ENCODE measurements at regions not wholly inside any gene's neighbourhood (a gene's known extent, or its start where the extent isn't known, plus 50 kb on each side); places are given as distances from the start of the nearest gene placed in this dataset.
"Not testable (repeated sequence)": the region's sequence is repeated elsewhere in the genome, so short reads cannot be mapped to it uniquely, and the experiment has no call there.

DNA sequence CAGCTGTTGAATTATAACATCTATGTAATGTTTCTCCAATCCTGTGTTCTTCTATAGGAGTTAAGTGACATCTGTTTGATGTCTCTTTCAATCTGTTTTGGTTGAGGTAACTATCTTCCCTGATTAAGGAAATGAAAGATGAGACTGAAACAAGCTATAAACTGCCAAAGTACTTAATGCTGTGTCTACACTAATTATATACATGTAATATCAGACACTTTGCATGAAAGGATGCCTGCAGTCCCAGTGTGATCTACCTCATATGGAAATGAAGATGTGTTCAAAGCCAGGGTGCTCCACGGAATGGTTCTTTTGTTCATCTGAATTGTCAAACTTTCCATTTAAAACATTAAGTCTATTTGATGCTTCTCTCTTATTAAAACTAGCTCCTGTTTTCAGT, 958.3 kb downstream of the GALC start:
- DNase-seq = no peak

DNA sequence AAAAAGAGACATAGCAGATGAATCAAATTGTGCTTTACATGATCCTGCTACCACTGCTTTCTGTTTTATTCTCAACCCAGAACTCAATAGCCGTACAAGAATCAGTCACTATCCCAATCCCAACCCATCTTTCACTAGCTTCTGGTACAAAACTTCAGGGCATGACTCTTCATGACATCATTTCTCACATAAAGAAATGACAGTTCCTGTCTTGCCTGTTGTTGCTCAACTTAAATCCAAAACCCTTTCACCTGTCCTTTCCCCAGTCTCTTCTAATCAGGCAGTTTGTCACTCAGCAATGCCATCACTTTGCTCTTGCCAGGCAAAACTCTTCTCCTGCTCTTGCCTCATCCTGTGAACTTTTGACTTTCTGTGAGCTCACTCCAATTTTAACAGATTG, 962.8 kb downstream of the GALC start:
- DNase-seq = no peak

DNA sequence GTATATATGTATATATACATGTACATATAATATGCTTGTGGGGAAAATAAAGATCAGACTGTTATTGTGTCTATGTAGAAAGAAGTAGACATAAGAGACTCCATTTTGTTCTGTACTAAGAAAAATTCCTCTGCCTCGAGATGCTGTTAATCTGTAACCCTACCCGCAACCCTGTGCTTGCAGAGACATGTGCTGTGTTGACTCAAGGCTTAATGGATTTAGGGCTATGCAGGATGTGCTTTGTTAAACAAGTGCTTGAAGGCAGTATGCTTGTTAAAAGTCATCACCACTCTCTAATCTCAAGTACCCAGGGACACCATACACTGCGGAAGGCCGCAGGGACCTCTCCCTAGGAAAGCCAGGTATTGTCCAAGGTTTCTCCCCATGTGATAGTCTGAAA, 972.9 kb downstream of the GALC start:
- not testable (repeated sequence) for DNase-seq

DNA sequence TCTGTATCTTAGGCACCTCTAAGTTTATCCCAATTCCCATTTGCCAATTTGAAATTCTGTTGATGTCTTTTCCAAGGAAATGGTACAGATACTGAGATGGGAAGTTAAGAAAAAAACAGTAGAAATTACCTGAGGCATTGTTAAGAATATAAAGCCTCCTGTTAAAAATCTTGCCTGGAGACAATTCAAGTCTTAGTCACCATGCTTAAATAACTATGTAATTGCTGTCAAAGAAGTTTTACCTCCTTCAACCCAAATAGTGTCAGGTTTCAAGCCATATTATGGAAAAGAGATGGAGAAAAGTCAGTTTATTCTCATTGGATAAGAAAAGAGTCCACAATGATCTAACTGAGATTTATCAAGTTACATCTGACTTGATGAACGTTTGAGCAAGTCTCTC, 974.7 kb downstream of the GALC start:
- DNase-seq = no peak

DNA sequence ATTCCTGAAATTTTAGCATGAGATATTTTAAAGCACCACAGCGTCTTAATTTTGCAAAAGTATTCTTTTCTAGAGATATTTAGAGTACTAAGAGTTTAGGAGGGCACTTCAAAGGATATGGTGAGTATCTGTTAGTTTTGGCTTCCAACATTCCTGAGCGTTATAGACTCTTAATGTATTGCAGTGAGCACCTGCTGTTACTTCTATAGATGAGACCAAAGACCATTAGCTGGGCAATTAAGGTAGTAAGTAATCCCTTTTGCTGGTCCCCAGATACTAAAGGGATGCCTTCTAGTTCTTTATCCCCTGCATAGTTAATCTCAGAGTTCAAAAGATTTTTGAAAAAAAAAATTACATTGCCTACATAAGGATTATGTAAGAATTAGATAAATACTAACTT, 975.6 kb downstream of the GALC start:
- no peak for DNase-seq

DNA sequence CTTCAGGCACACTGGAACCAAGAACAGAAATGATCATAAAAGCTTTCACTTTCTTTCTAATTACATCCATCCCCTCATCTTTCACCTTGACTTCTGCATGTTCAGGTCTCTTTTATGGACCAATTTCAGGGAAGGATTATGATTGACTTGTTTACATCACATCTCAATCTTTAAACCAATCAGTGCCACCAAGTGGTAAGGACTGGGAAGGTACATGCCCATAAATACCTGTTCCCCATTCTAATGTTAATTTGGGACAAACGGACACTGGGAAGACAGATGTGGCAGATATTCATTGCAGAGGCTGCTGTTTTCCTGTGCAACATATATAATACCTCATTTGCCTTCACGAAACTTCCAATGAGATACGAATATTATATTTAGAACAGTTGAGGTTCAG, 978.1 kb downstream of the GALC start:
- DNase-seq = no peak

DNA sequence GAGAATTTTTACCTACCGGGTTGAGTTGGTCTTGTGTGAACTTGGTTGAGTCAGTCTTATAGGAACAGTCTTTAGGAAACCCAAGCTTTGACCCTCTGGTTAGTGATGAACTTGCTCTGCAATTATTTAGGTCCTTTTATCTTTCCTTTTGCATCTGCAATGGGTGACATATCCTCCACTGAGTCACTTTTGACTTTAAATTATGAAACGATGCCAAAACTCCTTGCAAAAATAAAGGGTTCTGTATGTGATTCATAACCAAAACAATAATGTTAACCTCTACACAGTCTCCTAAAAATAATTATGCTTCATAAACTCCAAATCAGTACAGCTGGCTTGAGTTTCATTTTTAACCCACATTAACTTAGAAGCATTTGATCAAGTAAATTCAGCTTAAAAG, 979.4 kb downstream of the GALC start:
- DNase-seq = no peak

DNA sequence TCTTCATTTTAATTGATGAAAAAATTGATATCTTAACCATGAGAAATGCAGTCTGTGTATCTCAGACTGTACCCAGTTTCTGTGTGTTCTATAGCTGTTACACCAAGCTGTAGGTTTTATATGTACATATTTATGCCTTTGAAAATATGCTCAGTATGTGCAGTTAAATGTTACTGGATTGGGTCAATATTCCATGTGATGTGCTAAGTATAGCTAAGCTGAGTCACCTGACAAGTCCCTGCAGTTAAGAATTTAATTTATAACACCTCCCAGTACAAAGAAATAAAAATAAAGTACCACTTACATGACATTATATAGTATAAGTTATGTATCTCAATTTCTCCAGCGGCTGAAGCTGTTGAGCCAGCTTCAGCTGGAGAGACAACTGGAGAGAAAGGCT, 984.0 kb downstream of the GALC start:
- no peak for DNase-seq

DNA sequence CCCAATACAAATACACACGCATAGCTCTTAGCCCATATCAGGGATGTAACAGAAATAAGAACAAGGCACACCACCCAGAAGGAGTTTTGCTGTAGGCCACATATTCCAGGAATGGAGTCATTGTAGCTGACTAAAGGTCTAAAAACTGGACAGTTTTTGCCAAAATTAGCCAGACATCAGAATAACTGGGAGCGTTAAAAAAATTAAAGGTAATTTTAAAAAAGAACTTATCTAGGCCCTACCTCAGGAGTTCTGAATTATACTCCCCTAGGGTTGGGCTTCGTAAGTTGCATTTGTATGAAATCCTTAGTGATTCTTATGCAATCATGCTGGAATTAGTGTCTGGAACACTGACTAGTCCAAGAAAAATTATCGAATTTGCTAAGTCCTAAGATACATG, 987.7 kb downstream of the GALC start:
- DNase-seq = no peak

DNA sequence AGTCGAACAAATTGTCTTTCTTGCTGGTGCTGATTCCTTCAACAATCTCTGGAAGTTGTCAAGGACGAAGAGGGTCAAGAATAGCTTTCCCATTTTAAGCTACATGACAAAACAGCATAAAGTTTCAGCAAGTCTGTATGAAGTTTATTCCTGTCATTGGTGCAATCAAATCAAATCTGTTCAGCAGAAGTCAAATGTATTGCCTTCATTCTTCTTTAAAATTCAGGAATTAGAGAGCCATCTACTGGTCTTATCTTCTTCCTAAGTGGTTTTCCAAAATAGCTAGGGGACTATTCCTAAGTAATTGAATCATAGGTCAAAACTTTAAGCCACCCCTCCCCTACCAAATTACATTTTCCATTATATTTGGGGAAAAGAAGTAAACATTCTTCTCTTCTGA, 990.2 kb downstream of the GALC start:
- DNase-seq = peak; percentile 31

DNA sequence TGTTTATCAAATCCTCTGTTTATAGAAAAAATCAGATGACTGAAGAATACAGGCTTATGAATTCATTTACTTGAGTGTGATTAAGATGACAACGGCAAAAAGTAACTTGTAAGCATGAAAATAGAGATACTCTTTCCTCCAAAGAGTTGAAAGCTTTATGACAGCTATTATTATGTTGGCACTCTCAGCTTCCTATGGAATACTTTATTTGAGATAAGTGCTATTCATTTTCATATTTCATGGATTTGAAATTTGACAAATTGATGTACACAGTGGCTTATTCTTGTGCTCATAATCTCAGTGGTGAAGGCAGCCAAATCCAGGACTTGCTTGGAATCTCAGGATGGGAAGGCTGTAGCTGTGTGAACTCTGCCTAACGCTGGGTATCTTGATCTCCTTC, 991.6 kb downstream of the GALC start:
- no peak for DNase-seq

DNA sequence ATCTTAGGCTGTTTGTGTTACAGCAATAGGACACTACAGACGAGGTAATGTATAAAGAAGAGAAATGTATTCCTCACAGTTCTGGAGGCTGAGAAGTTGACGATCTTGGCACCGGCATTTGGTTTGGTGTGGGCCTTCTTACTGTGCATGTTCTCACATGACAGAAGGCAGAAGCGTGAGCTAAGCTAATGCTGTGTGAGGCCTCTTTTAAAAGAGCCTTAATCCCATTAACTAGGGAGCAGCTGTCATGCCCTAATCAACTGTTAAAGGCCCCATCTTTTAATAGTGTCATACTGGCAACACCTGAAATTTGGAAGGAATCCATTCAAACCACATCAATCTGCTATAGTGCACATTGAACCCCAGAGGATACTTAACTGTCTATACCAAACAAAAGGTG, 992.9 kb downstream of the GALC start:
- peak; percentile 20 for DNase-seq

DNA sequence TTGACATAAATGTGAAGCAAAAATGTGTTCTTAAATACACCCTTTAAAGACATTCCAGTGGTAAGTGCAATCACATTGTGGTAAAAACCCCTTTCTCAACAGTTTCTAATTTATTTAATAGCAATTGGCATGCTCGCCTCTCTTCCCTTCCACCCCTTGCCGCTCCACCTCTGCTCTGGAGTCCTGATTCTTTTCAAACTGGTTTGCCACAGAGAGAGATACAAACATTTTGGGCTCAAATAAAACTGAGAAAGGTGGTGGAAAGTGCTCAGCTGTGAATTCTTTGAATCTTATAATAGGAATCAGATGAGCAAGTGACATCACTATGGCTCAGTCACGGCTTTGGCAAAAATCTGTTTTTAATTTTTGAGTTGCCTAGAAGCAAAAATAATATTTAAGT, 993.9 kb downstream of the GALC start:
- peak; percentile 51 for DNase-seq

DNA sequence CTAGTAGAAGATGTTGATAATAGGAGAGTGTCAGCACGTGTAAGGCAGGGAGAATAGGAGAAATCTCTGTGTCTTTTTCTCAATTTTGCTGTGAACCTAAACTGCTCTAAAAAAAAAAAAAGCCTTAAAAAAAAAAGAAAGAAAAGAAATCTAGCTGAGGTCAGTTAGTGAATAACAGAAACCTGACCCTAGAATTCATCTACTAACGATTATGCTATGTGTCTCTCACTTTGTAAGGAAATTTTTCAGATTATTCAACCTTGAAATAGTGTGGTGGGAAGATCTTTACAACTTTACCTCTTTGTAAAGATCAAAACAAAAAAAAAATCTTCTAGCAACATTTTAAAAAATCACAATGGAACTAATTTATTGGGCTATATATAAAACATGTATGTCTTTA, 995.7 kb downstream of the GALC start:
- no peak for DNase-seq

DNA sequence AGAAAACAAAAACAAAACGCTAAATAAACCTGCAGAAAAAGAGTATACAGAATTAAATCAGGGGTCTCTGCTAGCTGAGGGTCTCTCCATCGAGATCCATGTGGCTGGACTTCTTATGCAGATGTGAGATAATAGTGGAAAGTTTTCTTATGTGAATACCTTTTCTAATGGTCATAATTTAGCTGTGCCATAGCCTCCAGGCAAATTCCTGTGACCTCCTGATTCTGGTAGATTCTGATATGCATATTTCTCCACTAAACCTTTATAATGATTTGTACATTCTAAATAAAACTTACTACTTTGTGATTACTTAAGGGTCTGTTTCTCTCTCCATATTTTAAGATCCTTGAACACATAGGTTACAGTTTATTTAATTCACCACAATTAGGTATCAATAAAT, 1002.6 kb downstream of the GALC start:
- no peak for DNase-seq

DNA sequence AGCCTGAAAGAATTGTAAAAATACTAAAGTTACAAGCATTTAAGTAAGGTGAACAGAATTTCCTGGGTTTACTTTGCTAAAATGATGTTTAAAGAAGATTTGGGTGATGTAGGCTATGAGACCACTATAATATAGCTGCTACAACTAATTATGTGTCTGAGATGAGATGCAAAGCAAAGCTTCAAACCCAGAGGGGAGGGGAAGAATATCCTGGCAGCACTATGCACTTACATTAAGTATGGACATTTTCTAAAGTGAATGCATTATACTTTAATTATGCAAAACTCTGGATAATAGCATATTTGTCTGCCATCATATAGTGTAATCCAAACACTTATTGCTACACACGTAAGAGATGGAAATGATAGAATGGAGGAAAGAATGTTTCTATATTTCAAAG, 1003.7 kb downstream of the GALC start:
- DNase-seq = no peak

DNA sequence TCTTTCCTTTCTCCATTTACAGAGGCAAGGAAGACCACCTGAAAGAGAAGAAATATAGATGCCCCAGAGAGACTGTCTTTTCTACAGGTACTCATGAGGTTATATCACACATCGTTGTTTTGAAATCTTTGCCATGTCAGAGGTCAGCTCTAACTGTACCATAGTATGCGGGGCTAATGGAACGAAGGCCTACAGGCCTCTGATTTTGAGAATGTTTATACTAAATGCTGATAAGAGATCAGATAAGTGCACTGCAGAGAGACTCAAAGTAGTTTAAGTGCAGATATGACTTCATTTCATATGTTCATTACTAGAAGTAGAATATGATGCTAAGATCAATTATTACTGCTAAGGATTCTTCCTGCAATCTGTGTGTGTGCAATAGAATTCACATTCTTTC, 1005.0 kb downstream of the GALC start:
- DNase-seq = no peak

DNA sequence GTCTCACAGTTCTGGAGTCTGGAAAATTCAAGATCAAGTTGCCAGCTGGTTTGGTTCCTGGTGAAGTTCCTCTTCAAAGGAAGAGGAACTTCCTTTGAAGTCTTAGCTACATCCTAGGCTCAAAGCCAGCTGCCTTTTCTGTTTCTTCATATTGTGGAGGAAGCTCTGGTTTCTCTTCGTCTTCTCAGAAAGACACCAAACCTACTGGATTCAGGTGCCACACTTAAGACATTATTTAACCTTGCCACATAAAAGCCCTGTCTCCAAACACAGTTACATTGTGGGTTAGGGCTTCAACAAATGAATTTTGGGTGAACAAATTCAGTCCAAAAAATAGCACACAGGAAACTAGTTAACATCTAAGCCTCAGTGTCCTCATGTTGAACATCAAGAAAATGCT, 1019.8 kb downstream of the GALC start:
- no peak for DNase-seq

DNA sequence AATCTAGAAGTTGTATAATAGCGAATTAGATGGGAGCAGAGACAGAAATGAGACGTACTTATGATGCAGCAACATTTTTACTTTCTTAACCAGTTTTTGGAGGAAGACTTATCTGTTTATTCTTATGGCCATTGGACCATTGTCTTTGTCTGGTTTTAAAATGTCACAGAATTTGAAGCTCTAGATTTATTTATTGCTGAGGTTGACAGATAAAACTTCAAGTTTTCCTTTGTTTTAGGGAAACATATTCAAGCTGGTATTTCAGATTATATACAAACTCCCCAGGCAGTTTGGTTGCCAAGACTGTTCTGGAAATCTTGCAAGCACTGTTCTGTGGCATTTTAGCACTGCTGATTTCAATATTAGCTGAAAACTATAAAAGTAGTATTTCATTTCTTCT, 1021.7 kb downstream of the GALC start:
- no peak for DNase-seq

DNA sequence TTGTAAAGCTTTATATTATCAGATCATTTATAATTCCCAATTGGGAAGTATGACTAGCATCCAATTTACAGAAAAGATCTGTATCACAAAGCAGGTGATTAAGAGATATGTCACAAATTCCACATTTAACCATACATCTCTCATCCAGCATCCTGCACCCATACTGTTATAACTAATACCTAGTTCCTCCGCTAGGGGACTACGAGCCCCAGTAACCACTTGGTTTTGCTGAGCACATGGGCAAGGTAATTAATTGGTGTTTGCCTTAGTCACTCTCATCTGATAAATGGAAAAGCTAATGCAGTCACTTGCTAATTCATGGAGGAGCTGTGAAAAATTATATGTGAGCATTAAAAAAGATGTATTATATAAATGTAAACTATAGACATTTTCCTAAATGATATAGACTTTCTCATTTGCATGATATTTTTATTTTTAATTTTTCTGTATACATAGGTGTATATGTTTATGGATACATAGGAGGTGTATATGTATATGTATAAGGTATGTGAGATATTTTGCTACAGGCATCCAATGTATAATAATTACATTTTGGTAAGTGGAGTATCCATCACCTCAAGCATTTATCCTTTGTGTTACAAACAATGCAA, 1031.8 kb downstream of the GALC start:
- DNase-seq = no peak

DNA sequence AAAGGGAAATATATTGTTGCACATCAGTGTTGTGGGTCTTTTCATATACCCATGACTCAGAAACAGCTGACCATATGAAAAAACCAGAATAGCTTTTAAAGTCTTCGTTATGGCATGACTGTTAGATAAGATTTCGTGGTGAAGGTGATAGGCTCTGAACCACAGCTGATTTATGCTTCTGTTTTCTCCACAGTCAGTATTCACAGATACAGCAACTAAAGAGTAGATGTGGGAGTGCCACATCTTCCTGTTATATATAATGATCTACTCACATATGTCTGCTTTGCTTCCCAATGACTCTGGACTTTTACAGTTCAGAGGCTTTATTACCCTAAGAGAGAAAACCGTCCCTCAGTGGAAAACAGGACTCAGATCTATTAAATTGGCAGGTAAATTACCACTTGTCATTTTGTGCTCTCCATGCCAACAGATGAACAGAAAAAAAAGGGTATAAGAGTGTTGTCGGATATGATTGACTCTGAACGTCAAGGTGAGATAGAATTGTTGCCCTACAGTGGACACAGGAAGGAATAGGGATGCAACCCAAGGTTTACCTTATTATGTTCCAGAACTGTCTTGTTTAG, 1037.1 kb downstream of the GALC start:
- DNase-seq = no peak

DNA sequence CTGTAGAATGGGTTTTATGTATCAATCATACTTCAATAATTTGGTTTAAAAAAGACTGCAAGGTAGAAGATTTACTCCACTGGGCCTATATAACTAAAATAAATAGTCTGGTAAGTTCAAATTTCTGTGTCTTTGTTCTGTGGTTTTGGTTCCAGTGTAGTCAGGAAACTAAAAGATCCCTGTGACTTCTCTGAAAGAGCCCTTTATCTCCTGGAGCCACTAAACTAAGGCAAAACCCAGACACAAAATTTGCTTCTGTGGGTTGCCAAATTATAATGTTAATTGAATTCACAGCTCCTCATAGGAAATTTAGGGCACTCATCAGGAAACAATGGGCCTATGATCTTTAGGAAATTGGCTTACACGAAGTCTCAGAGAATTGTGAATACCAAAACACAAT, 1038.4 kb downstream of the GALC start:
- no peak for DNase-seq

DNA sequence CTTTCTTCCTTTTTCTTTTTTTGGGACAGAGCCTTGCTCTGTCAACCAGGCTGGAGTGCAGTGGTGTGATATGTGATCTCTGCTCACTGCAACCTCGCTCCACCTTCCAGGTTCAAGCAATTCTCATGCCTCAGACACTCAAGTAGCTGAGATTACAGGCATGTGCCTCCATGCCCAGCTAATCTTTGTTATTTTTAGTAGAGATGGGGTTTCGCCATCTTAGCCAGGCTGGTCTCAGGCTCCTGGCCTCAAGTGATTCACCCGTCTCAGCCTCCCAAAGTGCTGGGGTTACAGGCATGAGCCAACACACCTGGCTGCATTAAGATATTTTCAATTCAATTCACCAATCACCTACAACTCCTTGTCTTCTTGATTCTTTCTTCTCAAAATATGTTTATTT, 1046.5 kb downstream of the GALC start:
- no peak for DNase-seq

DNA sequence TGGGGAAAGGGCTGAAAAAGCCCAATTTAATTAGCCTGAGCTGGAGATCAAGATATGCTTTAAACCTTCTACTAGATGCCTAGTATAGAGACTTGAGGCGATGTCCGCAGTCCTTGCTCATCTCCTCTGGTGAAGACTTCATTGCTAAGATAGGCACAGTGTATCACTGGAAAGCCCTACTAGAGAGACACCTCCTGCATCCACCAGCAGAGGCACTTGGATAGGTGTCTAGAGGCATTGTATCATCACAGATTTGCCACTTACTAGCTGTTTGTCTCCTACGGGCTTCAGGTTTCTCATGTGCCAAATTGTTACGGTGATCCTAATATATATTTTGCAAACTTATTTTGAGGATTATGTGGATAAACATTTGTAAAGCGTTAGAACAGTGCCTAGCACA, 1048.5 kb downstream of the GALC start:
- no peak for DNase-seq

Data from eye (tissue), 1 donor.